RPMI8226 (cell line): ENCODE measurements at regions not wholly inside any gene's neighbourhood (a gene's known extent, or its start where the extent isn't known, plus 50 kb on each side); places are given as distances from the start of the nearest gene placed in this dataset.
"Not testable (repeated sequence)": the region's sequence is repeated elsewhere in the genome, so short reads cannot be mapped to it uniquely, and the experiment has no call there.

Source experiments
- DNase-seq: peaks from one replicate; pipeline ENCODE4 v3.0.0-alpha.2; 2015

GRCh38 chr4:30160140-30160539, 560.0 kb upstream of the PCDH7 start:
- no peak for DNase-seq

- no peak for DNase-seq
Observed at GRCh38 chr4:30172416-30172815, 547.8 kb upstream of the PCDH7 start.

- DNase-seq, result no peak
Observed at GRCh38 chr4:30181512-30181911, 538.7 kb upstream of the PCDH7 start.

- no peak for DNase-seq
Observed at GRCh38 chr4:30181918-30182317, 538.3 kb upstream of the PCDH7 start.

- DNase-seq, result no peak
Observed at GRCh38 chr4:30182786-30183185, 537.4 kb upstream of the PCDH7 start.

- no peak for DNase-seq
Observed at GRCh38 chr4:30191902-30192301, 528.3 kb upstream of the PCDH7 start.

GRCh38 chr4:30207389-30207788, 512.8 kb upstream of the PCDH7 start:
- no peak for DNase-seq

- DNase-seq, result no peak
Observed at GRCh38 chr4:30208731-30209435, 511.3 kb upstream of the PCDH7 start.

- not testable (repeated sequence) for DNase-seq
Observed at GRCh38 chr4:30215973-30216372, 504.2 kb upstream of the PCDH7 start.

- no peak for DNase-seq
Observed at GRCh38 chr4:30245140-30245539, 475.0 kb upstream of the PCDH7 start.

GRCh38 chr4:30256116-30256832, 463.9 kb upstream of the PCDH7 start:
- DNase-seq, result peak; percentile 39

GRCh38 chr4:30258949-30259348, 461.2 kb upstream of the PCDH7 start:
- no peak for DNase-seq

- no peak for DNase-seq
Observed at GRCh38 chr4:30262379-30262778, 457.8 kb upstream of the PCDH7 start.

GRCh38 chr4:30264465-30264864, 455.7 kb upstream of the PCDH7 start:
- DNase-seq, result no peak

- DNase-seq, result no peak
Observed at GRCh38 chr4:30265716-30266115, 454.5 kb upstream of the PCDH7 start.

GRCh38 chr4:30268370-30268769, 451.8 kb upstream of the PCDH7 start:
- DNase-seq, result no peak

GRCh38 chr4:30269850-30270249, 450.3 kb upstream of the PCDH7 start:
- peak; percentile 2 for DNase-seq

- DNase-seq, result no peak
Observed at GRCh38 chr4:30281986-30282385, 438.2 kb upstream of the PCDH7 start.

GRCh38 chr4:30283336-30283735, 436.8 kb upstream of the PCDH7 start:
- no peak for DNase-seq

- no peak for DNase-seq
Observed at GRCh38 chr4:30294295-30294694, 425.9 kb upstream of the PCDH7 start.

- no peak for DNase-seq
Observed at GRCh38 chr4:30295652-30296051, 424.5 kb upstream of the PCDH7 start.

- DNase-seq, result no peak
Observed at GRCh38 chr4:30314001-30314400, 406.2 kb upstream of the PCDH7 start.

- DNase-seq, result no peak
Observed at GRCh38 chr4:30330894-30331652, 389.1 kb upstream of the PCDH7 start.

GRCh38 chr4:30341731-30342130, 378.4 kb upstream of the PCDH7 start:
- DNase-seq, result no peak
